Activated CD8-positive, alpha-beta memory T cell treated with anti-CD3 and anti-CD28 coated beads for 36 hours (primary cell): ENCODE measurements at regions not wholly inside any gene's neighbourhood (a gene's known extent, or its start where the extent isn't known, plus 50 kb on each side); places are given as distances from the start of the nearest gene placed in this dataset.

Source experiments
- CTCF ChIA-PET: fragments of 350-600 bp; sonication (Branson Sonifier 250); formaldehyde crosslinking; loops from one replicate; lab custom pipeline; 2021; ENCODE audit warnings: antibody characterized with exemption; lab: Charles Lee
- POLR2A ChIA-PET: fragments of 350-600 bp; sonication (Branson Sonifier 250); formaldehyde crosslinking; loops from one replicate; lab custom pipeline; 2021; ENCODE audit warnings: antibody characterized with exemption; lab: Charles Lee

DNA sequence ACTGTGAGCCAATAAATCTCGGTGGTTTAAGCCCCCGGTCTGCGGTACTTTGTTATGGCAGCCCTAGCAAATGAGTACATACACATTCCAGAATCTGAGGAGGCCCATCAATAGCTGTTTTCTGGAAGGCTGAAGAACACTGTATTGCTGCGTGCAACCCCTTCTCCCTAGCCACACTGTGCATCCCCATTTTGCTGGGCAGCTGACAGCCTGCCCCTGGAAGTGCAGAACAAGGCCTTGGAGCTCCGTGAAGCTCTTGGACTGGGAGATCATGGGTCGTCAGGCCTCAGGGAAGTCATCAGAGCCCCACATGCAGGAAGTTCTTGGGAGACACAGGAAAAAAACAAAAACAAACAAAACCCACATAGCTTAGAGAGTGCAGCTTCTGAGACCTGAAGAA lies 90.6 kb upstream of the ST6GAL2 start:
- ChIA-PET CTCF (no interaction called here), POLR2A (no interaction called here)

DNA sequence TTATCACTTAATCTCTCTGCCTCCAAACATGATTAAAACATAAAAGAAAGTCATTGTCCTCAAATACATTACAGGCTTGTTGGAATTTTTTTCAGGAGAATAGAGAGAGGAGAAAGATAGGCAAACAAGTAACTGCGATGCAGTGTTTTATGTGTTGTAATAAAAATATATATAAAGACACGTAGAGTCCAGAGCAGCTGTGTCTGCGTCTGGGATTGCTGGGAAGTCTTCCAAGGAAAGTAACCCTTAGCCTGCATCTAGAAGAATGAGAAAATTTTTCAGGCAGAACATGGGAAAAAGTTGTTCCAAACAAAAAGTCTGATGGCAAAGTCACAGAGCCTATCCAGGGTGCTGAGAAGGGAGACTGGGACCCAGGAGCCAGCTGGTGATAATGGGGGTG lies 91.8 kb upstream of the ST6GAL2 start:
- ChIA-PET POLR2A (no interaction called here), CTCF (no interaction called here)

DNA sequence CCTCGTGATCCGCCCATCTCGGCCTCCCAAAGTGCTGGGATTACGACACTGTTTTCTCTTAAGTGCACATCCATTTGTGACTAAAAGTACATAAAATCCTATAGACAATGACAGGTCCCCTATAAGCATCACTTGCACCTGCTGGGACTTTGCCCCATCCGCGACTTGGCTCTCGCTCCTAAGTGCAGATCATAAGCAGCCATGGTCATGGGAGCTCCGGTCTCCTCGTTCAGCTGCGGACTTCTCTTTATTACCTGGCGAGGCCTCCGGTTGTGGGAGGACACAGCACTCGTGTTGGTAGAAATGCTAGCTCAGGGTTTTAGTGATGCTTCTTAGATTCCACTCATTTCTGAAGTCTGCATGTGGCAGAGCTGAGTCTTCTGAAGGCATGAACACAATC lies 92.7 kb upstream of the ST6GAL2 start:
- CTCF ChIA-PET = no interaction called here
- POLR2A ChIA-PET = no interaction called here

DNA sequence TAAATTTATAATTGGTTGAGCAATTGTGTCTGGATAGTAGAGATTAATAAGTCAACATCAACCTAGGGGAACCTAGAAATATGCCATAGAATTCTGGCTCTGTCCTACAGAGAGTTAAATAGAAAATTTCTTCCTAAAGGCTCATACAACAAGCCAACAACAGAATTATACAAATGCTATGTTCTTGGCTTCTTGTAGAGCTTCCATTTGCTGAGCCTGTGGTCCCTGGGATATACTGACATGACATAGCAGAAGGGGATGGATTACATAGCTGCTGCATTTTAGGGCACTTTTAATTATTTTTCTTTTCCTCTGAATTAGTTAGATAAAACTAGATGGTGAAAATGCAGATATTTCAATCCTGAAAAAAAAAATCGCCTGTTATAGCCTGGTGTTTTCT lies 95.5 kb upstream of the ST6GAL2 start:
- CTCF ChIA-PET = no interaction called here
- POLR2A ChIA-PET = no interaction called here

DNA sequence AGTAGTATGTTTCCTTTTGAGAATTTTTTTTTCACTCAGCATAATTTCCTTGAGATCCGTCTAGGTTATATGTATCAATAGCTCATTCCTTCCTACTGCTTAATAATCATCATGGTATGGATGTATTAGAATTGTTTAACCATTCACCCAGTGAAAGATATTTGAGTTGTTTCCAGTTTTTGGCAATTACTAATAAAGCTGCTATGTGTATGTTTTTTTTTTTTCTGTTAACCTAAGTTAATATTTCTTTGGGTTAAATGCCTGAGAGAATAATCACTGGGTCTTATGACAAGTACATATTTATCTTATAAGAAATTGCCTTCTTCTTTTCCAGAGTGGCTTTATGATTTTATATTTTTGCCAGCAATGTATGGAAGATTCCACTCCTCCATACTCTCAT lies 96.4 kb upstream of the ST6GAL2 start:
- ChIA-PET POLR2A (no interaction called here), CTCF (no interaction called here)

DNA sequence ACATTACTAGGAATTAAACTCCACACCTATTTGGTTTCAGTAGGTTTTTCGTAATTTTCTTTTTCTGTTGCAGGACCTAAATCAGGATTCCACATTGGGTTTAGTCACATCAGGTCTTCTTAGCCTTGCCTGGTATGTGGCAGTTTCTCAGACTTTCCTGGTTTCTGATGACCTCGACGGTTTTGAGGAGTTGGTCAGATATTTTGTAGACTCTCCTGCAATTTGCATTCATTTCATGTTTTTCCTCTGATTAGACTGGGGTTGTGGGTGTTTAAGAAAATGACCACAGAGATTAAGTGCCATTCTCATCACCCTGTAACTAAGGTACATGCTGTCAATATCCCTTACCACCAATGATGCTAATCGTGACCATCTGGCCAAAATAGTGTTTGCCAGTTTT lies 97.3 kb upstream of the ST6GAL2 start:
- POLR2A ChIA-PET = no interaction called here
- CTCF ChIA-PET = no interaction called here

DNA sequence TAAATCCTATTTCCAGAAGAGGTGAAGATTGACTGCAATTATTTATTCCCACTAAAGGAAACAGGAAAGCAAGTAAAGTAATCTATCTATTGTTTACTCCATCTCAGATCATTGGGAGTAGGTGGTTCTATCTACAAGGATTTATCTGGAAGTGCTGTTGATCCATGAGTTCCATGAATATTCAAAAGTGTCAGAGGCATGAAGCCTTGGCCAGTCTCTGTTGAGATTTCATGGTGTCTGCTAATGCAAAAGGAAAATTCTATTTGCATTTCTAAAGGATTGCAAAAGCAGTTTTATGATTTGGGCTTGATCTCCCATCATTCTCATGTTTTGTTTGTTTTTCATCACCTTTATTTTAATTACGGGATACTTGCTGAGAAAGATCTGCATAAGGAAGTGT lies 102.4 kb upstream of the ST6GAL2 start:
- CTCF ChIA-PET = no interaction called here
- POLR2A ChIA-PET = no interaction called here

DNA sequence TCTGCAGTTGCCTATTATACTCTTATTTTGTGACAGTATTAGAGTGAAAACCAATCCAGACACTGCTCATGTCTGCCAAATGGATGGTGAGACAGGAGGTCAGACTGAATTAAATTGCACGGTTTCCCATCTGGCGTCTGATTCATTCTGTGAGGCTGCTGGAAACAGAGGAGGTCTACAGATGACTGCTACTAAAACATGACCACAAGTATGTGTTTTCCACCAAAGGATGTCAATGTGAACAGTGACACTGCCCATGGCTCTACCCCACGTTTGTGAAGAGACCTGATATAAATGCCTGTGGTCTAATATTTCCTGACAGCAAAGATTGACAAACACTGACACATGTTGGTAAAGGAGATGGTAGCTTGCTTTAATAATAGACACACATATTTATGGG lies 104.3 kb upstream of the ST6GAL2 start:
- ChIA-PET POLR2A (no interaction called here), CTCF (no interaction called here)

DNA sequence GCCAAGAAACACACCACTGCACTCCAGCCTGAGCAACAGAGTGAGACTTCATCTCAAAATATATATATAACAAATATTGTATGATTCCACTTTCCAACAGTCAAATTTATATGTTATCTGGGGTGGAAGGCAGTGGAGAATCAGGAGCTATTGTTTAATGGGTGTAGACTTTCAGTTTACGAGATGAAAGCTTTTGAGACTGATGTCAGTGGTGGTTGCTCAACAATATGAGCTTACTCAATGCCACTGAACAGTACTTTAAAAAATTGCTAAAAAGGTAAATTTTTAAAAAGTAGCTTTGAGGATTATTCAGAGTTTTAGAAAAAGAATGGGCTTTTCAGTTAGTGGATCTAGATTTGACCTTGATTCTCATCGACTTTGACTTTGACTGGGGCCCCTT lies 105.9 kb upstream of the ST6GAL2 start:
- ChIA-PET POLR2A (no interaction called here), CTCF (no interaction called here)

DNA sequence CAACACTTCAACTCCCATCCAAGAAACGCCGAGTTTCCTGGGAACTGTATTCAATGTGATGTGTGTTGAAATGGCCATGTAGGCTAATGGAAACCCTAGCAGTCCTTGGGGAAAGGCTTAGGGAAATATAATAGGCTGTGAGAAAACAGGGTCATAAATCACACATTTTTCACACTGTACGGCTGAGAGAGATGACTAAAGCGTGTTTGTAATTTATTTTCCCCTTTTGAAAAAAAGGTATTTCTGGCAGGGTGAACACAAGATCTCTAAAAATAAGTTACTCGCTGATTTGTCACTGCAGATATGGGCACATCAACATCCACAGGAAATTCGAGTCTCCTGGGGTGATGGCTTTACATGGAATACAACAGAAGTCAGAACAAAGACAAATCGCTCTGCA lies 109.6 kb upstream of the ST6GAL2 start:
- CTCF ChIA-PET = no interaction called here
- POLR2A ChIA-PET = no interaction called here

DNA sequence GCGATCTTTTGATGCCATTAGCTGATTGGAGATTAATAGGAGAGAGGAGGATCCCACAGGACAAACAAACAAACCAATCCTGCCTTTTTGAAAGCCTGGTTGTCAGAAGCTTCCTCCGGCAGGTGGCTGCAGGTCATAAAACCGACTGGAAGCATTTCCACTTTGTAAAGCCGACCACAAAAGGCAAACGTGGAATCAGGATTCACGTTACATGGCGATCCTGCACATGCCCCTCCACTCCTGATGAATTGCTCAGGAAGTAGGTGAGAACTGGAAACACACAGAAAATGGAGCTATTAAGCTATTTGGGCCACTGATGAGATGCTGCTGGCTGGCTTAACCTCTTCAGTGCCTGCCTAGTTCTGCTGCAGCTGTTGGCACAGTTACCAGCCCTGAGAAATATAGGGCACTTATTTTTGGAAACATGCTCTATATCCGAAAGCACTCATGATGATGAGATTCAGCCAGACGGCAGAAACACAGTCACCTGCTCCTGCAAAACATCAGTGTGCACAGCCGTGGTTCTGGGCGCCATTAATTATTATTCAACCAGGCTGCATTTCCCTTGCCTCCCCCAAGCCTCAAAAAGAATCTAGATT lies 110.3 kb upstream of the ST6GAL2 start:
- POLR2A ChIA-PET = no interaction called here
- CTCF ChIA-PET = no interaction called here

DNA sequence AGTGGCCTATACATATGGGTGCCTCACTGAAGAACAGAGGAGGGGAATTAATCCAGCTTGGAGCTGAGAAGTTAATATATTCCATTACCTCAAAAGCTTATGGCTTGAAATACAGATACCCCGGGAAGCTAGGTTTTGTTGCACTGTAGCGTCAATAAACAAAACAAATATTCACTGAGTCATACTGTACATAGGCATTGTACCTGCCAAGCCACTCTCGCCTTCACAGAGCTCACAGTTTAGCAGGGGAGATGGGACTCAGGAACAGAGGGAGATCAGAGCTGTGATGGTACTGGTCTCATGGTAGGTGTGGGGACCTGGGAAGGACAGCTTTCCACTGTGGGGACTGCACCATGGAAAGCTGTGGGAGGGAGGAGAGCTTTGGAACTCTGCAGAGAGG lies 111.2 kb upstream of the ST6GAL2 start:
- CTCF ChIA-PET = no interaction called here

DNA sequence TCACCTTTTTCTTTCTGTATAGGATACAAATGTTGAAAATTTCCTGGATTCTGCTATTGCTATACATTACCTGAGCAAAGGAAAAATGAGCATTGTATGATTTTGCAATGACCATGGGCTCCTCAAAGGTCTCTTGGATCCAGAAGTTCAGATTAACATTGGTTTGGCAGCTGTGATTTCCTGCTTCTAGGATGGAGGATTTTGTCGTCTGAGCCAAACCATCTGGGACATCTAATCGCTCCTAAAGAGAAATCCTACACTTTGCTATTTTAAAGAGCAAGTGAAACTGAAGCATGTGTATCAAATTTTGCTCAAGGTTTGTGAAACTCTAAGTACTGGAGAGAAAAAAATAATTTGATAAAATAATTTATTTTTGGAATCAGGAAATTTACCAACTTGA lies 115.1 kb upstream of the ST6GAL2 start:
- ChIA-PET CTCF (no interaction called here), POLR2A (no interaction called here)

More for the DNA sequence above, 111.2 kb upstream of the ST6GAL2 start:
- POLR2A ChIA-PET = no interaction called here

DNA sequence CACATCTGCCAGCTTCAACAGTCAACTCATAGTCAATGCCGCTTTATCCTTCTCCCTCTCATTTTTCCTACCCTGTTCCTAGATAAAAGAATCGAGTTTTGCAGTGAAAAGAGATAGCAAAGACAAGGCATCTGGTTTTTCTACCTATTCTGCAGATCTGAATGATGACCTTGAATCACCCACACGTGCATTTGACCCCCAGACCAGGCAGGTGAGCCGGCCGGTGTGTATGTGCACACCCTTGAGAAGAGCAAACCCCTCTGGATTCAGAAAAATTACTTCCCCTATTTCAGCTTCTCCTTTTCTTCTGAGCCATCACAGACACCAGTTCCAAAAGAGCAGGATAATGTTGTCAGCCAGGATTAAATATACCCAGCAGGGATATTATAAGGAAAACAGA lies 115.6 kb upstream of the ST6GAL2 start:
- ChIA-PET POLR2A (no interaction called here), CTCF (no interaction called here)

DNA sequence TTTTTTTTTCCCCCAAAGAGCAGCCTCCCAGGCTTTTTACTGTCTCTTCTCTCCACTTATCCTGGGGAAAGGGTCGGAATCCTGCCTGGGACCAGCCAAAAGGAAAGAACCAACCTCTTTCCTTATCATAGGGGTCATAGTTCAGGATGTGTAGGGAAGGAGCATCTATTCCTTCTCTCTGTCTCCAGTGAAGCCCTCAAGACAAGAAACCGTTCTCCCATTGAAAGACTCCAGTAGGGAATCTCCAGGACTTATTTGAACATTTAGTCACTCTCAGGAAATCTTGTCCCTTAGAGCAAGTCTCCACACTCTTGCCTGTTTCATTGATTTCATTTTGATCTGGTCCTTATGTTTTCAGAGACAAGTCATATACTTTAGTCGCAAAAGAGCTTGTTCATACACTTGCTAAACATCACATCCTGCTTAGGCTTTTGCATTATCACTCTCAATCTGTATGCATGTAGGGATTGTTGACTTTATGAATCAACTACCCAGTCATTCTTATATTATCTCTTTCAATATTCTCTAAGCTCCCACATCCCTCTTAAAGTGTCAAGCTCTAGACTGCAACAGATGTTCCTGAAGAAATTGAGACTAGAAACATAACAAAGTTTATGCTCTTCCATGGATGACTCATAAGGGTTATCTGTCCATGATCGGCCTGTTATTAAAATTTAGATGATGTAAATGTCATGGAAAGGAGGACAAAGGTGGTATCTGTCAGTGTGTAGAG lies 116.2 kb upstream of the ST6GAL2 start:
- ChIA-PET POLR2A (no interaction called here), CTCF (no interaction called here)

DNA sequence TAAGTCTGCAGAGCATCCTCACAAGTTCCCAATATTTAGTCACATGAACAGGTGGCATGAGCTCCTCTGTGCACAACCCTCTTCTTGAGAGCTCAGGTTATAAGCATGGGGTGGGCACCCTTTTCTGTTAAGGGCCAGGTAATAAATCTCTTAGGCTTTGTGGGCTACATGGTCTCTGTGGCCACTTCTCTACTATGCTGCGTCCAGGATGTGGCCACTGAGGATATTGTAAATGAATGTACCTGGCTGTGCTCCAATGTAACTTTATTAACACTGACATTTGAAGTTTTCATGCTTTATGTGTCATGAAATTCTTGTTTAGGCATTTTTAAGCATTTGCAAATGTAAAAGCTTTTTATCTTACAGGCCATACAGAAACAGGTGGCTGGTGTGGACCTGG lies 116.8 kb upstream of the ST6GAL2 start:
- ChIA-PET POLR2A (no interaction called here), CTCF (no interaction called here)

DNA sequence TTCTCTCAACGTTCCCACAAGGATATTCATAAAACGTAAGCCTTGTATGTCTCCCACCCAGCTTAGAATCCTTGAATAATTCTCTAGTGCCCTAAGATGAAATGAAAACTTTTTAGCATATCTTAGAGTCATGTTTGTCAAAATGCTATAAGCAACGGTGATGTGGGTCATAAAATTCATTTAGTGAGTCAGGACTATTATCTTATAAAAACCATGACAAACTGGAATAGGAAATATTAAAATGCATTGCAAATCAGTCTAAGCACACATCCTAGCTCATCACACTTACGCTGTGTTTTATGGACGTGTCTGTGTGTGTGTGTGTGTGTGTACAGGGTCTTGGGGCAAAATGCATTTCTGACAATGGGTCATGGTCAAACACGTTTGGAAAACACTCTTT lies 119.9 kb upstream of the ST6GAL2 start:
- ChIA-PET POLR2A (no interaction called here), CTCF (no interaction called here)

DNA sequence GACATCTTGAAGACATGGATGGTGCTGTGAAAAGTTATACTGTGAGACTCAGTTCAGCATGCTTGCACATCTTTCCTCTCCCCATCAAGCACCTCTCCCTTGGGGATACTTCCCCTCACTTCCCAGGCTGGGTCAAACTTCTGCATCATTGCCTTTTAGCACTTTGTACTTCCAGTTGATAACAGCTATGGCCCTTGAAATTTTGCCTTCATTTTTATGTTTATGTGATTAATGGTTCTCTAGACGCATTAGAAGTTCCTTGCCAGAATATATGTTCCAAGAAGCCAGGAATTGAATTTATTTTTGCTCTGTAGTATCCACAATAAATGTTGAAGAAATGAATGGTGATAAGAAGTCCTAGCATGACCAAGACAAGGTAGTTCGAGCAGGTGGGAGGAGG lies 120.9 kb upstream of the ST6GAL2 start:
- POLR2A ChIA-PET = no interaction called here
- CTCF ChIA-PET = no interaction called here

DNA sequence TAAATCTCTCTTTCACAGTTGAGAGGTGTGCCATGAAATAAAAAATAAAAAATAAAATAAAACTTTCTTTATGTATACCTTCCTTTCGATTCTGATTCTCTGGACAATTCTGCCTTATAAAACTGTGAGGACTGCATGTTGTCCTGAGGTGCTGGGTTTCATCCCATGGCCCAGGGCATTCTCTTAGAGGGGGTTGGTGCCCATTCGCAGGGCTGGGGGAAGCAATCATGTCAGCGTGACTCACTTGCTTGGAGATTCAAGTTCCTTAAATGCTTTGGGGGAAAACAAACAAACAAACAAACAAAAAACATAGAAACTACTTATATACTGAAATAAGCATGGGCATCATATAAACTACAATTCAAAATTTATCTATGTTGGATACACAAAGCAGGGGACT lies 122.0 kb upstream of the ST6GAL2 start:
- ChIA-PET POLR2A (no interaction called here), CTCF (no interaction called here)

DNA sequence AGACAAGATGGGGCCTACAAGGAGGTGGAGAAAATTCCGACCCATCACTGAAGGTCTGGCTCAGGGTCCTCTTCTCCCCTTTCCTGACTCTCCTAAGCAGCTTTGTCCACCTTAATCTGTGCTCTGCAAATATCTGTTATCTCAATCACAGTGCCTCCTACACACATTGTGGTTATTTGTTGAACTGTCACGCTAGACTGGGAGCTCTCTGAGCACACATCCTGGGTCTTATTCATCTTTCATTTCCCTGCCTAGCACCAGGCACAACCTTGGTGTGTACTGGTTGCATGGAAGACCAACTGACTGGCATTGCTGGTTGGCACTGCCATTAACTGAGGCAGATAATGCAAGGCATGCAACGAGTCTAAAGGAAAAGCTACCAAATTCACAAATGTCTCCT lies 122.9 kb upstream of the ST6GAL2 start:
- ChIA-PET CTCF (no interaction called here), POLR2A (no interaction called here)

DNA sequence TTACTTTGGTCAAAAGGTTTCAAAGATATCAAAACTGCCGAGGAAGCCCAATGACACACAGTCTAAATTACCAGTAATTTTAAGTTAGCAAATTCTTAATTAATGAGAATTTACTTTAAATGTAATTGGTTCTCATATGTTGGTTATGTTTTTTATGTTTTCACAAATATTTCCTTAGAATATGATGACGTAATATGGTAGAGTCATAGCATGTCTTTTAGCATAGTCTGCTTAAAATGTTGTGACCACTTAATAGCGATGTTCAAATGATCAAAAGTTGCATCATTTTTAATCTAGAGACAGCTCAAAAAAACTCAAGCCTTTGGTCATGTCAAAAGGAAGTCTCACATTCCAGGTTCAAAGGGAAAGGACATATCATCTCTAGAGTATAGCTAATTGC lies 123.3 kb upstream of the ST6GAL2 start:
- ChIA-PET POLR2A (no interaction called here), CTCF (no interaction called here)
